ENCODE measurements at regions not wholly inside any gene's neighbourhood (a gene's known extent, or its start where the extent isn't known, plus 50 kb on each side); places are given as distances from the start of the nearest gene placed in this dataset.

- H3K36me3 ChIP-seq (ENCODE audit: control insufficient read depth in 2 of 2, extremely low read depth in 1 of 2, insufficient read depth in 2 of 2, low read length in 2 of 2) = no peaks in the 10 kb centered on the region
- DNase-seq (ENCODE audit: low read depth, low spot score) (no peak), FAIRE-seq (no peak)
- H3K9me3 ChIP-seq (replicated peaks; ENCODE audit: control insufficient read depth, insufficient read depth, low read length) = peaks cover 7% of the 10 kb centered on the region
- H3K79me2 ChIP-seq (ENCODE audit: control insufficient read depth, insufficient read depth, low read length) = no peaks in the 10 kb centered on the region
- H3K4me3 ChIP-seq (replicated peaks in 1 of 3; ENCODE audit: insufficient read depth in 1 of 3, low read depth in 1 of 3, low read length in 3 of 3) = no peak overlapping the region
- H4K20me1 ChIP-seq (replicated peaks; ENCODE audit: control insufficient read depth, extremely low read depth, insufficient read depth, low read length) = no peaks in the 10 kb centered on the region
- intact Hi-C loops (cut with micrococcal nuclease) (no loop called here), dilution Hi-C loops (cut with MboI; ENCODE audit: extremely low pct_ligation_motif_present, low sequenced_read_pairs) (no loop called here)
- H3K4me1 ChIP-seq (ENCODE audit: control insufficient read depth, extremely low read depth, insufficient read depth, low read length) = no peaks in the 10 kb centered on the region
- CTCF ChIA-PET = no interaction called here
- H2AFZ ChIP-seq (ENCODE audit: low read depth, low read length) = no peak overlapping the region
- no peak overlapping the region for H3K4me2 ChIP-seq (ENCODE audit: insufficient read depth, low read length)
- BruUV-seq (replicated peaks) = no TSS peak
- no peak overlapping the region for H3K9ac ChIP-seq (replicated peaks; ENCODE audit: extremely low read depth, insufficient read depth, low read length)
- no peak overlapping the region for H3K27ac ChIP-seq (ENCODE audit: insufficient read depth, low read depth, low read length)
- POLR2A ChIA-PET = no interaction called here
- TF ChIP-seq JUN (IDR thresholded peaks at IDR 0.05; ENCODE audit: borderline replicate concordance, insufficient read depth, insufficient read length, low read depth) (no peak), POLR2A (IDR thresholded peaks at IDR 0.05; ENCODE audit: low read depth, low read length) (no peak), GATA2 (IDR thresholded peaks at IDR 0.05; ENCODE audit: insufficient read depth, insufficient read length, low read depth, low read length) (no peak), FOS (IDR thresholded peaks at IDR 0.05; ENCODE audit: borderline replicate concordance, insufficient read depth, low read length) (no peak), POLR2AphosphoS5 (IDR thresholded peaks at IDR 0.05; ENCODE audit: insufficient read depth, low read depth, low read length) (no peak), MYC (IDR thresholded peaks at IDR 0.05; ENCODE audit: low read depth, low read length) (no peak), MAX (IDR thresholded peaks at IDR 0.05; ENCODE audit: insufficient read depth, insufficient read length) (no peak), CTCF (IDR thresholded peaks at IDR 0.05; ENCODE audit: extremely low read depth in 1 of 2, insufficient read depth in 1 of 2, low read depth in 1 of 2, low read length in 2 of 2) (no peak), EZH2 (IDR thresholded peaks at IDR 0.05; ENCODE audit: borderline replicate concordance, low read depth, low read length, severe bottlenecking) (no peak)
- no peaks in the 10 kb centered on the region for H3K9me1 ChIP-seq (replicated peaks; ENCODE audit: control insufficient read depth, extremely low read depth, insufficient read depth, low read length)
- no peaks in the 10 kb centered on the region for H3K27me3 ChIP-seq (ENCODE audit: control insufficient read depth in 2 of 2, insufficient read depth in 2 of 2, low read length in 2 of 2)
These were observed 372.9 kb upstream of the TMEM132C start for GRCh38 chr12:127893895-127894609.

Measured in endothelial cell of umbilical vein (primary cell).